ENCODE measurements at regions not wholly inside any gene's neighbourhood (a gene's known extent, or its start where the extent isn't known, plus 50 kb on each side); places are given as distances from the start of the nearest gene placed in this dataset.
"Not testable (repeated sequence)": the region's sequence is repeated elsewhere in the genome, so short reads cannot be mapped to it uniquely, and the experiment has no call there.

GRCh38 chr17:71593078-71593477 is 527.7 kb upstream of the SOX9 start:
- no peaks in the 10 kb centered on the region for H3K27me3 Mint-ChIP-seq
- no peak for ATAC-seq
- no peak overlapping the region for H3K27ac Mint-ChIP-seq
- intact Hi-C loops (cut with DNase I, micrococcal nuclease), result no loop called here
- H3K9me3 Mint-ChIP-seq (ENCODE audit: low read depth), result peaks cover 12% of the 10 kb centered on the region
- H3K4me1 Mint-ChIP-seq, result no peaks in the 10 kb centered on the region
- H3K36me3 Mint-ChIP-seq (ENCODE audit: low read depth), result no peaks in the 10 kb centered on the region
- ChIA-PET POLR2A (no interaction called here), CTCF (no interaction called here)
- H3K4me3 Mint-ChIP-seq, result no peak overlapping the region
- no peak for DNase-seq

GRCh38 chr17:71599583-71599982 is 521.2 kb upstream of the SOX9 start:
- H3K4me3 Mint-ChIP-seq; H3K4me1 Mint-ChIP-seq; ATAC-seq; DNase-seq; CTCF ChIA-PET; POLR2A ChIA-PET; H3K36me3 Mint-ChIP-seq (ENCODE audit: low read depth); intact Hi-C loops (cut with DNase I, micrococcal nuclease); H3K27ac Mint-ChIP-seq; H3K27me3 Mint-ChIP-seq; H3K9me3 Mint-ChIP-seq (ENCODE audit: low read depth): not testable (repeated sequence)

GRCh38 chr17:71600137-71600789 is 520.6 kb upstream of the SOX9 start:
- ChIA-PET POLR2A (no interaction called here), CTCF (interaction anchor here (0.7 kb wide), 1 partner anchor 41 kb away, joined by 3 read pairs; no protein-coding TSS in a partner anchor)
- intact Hi-C loops (cut with DNase I, micrococcal nuclease), result no loop called here
- ATAC-seq, result no peak
- Mint-ChIP-seq H3K9me3 (ENCODE audit: low read depth) (peaks cover 5% of the 10 kb centered on the region), H3K27ac (no peak overlapping the region), H3K27me3 (no peaks in the 10 kb centered on the region), H3K4me1 (no peaks in the 10 kb centered on the region), H3K4me3 (no peak overlapping the region), H3K36me3 (ENCODE audit: low read depth) (no peaks in the 10 kb centered on the region)
- DNase-seq, result no peak

GRCh38 chr17:71601894-71602504 is 518.8 kb upstream of the SOX9 start:
- DNase-seq, result no peak
- ChIA-PET POLR2A (no interaction called here), CTCF (no interaction called here)
- ATAC-seq, result no peak
- Mint-ChIP-seq H3K4me1 (no peaks in the 10 kb centered on the region), H3K4me3 (no peak overlapping the region), H3K36me3 (ENCODE audit: low read depth) (no peaks in the 10 kb centered on the region), H3K27ac (no peak overlapping the region), H3K9me3 (ENCODE audit: low read depth) (peaks cover 4% of the 10 kb centered on the region), H3K27me3 (no peaks in the 10 kb centered on the region)
- intact Hi-C loops (cut with DNase I, micrococcal nuclease), result no loop called here

GRCh38 chr17:71613996-71614395 is 506.8 kb upstream of the SOX9 start:
- no peak overlapping the region for H3K27ac Mint-ChIP-seq
- DNase-seq (no peak), ATAC-seq (no peak)
- CTCF ChIA-PET, result no interaction called here
- H3K9me3 Mint-ChIP-seq (ENCODE audit: low read depth), result peaks cover 13% of the 10 kb centered on the region
- H3K4me3 Mint-ChIP-seq, result no peak overlapping the region
- intact Hi-C loops (cut with DNase I, micrococcal nuclease), result no loop called here
- H3K4me1 Mint-ChIP-seq, result no peaks in the 10 kb centered on the region
- no peaks in the 10 kb centered on the region for H3K27me3 Mint-ChIP-seq
- POLR2A ChIA-PET, result no interaction called here
- no peaks in the 10 kb centered on the region for H3K36me3 Mint-ChIP-seq (ENCODE audit: low read depth)

- Mint-ChIP-seq H3K4me3 (no peak overlapping the region), H3K36me3 (ENCODE audit: low read depth) (no peaks in the 10 kb centered on the region), H3K27me3 (no peaks in the 10 kb centered on the region), H3K27ac (no peak overlapping the region), H3K9me3 (ENCODE audit: low read depth) (peaks cover 23% of the 10 kb centered on the region), H3K4me1 (no peaks in the 10 kb centered on the region)
- intact Hi-C loops (cut with DNase I, micrococcal nuclease), result no loop called here
- ChIA-PET CTCF (no interaction called here), POLR2A (no interaction called here)
- ATAC-seq (no peak), DNase-seq (no peak)
Observed at GRCh38 chr17:71615820-71616219, 505.0 kb upstream of the SOX9 start.

GRCh38 chr17:71617767-71618166 is 503.1 kb upstream of the SOX9 start:
- POLR2A ChIA-PET; DNase-seq; ATAC-seq; H3K27me3 Mint-ChIP-seq; H3K4me1 Mint-ChIP-seq; H3K36me3 Mint-ChIP-seq (ENCODE audit: low read depth); H3K27ac Mint-ChIP-seq; intact Hi-C loops (cut with DNase I, micrococcal nuclease); CTCF ChIA-PET; H3K4me3 Mint-ChIP-seq: not testable (repeated sequence)
- peaks cover 25% of the 10 kb centered on the region for H3K9me3 Mint-ChIP-seq (ENCODE audit: low read depth)

GRCh38 chr17:71625330-71625729 is 495.5 kb upstream of the SOX9 start:
- intact Hi-C loops (cut with DNase I, micrococcal nuclease), result no loop called here
- Mint-ChIP-seq H3K27me3 (no peaks in the 10 kb centered on the region), H3K4me3 (no peak overlapping the region), H3K36me3 (ENCODE audit: low read depth) (no peaks in the 10 kb centered on the region), H3K27ac (no peak overlapping the region), H3K9me3 (ENCODE audit: low read depth) (peaks cover 8% of the 10 kb centered on the region), H3K4me1 (no peaks in the 10 kb centered on the region)
- ATAC-seq, result no peak
- no peak for DNase-seq
- ChIA-PET POLR2A (no interaction called here), CTCF (no interaction called here)

- intact Hi-C loops (cut with DNase I, micrococcal nuclease), result no loop called here
- H3K27me3 Mint-ChIP-seq, result no peaks in the 10 kb centered on the region
- H3K9me3 Mint-ChIP-seq (ENCODE audit: low read depth), result peaks cover 3% of the 10 kb centered on the region
- no peak overlapping the region for H3K27ac Mint-ChIP-seq
- H3K4me3 Mint-ChIP-seq, result no peak overlapping the region
- ChIA-PET CTCF (no interaction called here), POLR2A (no interaction called here)
- DNase-seq (no peak), ATAC-seq (no peak)
- no peaks in the 10 kb centered on the region for H3K4me1 Mint-ChIP-seq
- H3K36me3 Mint-ChIP-seq (ENCODE audit: low read depth), result no peaks in the 10 kb centered on the region
Observed at GRCh38 chr17:71628306-71628705, 492.5 kb upstream of the SOX9 start.

GRCh38 chr17:71631483-71631882 is 489.3 kb upstream of the SOX9 start:
- Mint-ChIP-seq H3K36me3 (ENCODE audit: low read depth) (no peaks in the 10 kb centered on the region), H3K4me3 (no peak overlapping the region), H3K27me3 (no peaks in the 10 kb centered on the region), H3K4me1 (no peaks in the 10 kb centered on the region), H3K27ac (no peak overlapping the region), H3K9me3 (ENCODE audit: low read depth) (peaks cover 3% of the 10 kb centered on the region)
- CTCF ChIA-PET, result no interaction called here
- intact Hi-C loops (cut with DNase I, micrococcal nuclease), result no loop called here
- DNase-seq (no peak), ATAC-seq (no peak)
- POLR2A ChIA-PET, result no interaction called here

GRCh38 chr17:71632328-71632727 is 488.5 kb upstream of the SOX9 start:
- H3K9me3 Mint-ChIP-seq (ENCODE audit: low read depth), result peaks cover 2% of the 10 kb centered on the region
- intact Hi-C loops (cut with DNase I, micrococcal nuclease), result no loop called here
- no peaks in the 10 kb centered on the region for H3K36me3 Mint-ChIP-seq (ENCODE audit: low read depth)
- H3K27ac Mint-ChIP-seq, result no peak overlapping the region
- DNase-seq (no peak), ATAC-seq (no peak)
- no peak overlapping the region for H3K4me3 Mint-ChIP-seq
- no peaks in the 10 kb centered on the region for H3K27me3 Mint-ChIP-seq
- POLR2A ChIA-PET, result no interaction called here
- CTCF ChIA-PET, result no interaction called here
- no peaks in the 10 kb centered on the region for H3K4me1 Mint-ChIP-seq

GRCh38 chr17:71633391-71633849 is 487.4 kb upstream of the SOX9 start:
- H3K27me3 Mint-ChIP-seq, result no peaks in the 10 kb centered on the region
- DNase-seq (no peak), ATAC-seq (no peak)
- ChIA-PET POLR2A (no interaction called here), CTCF (no interaction called here)
- H3K4me1 Mint-ChIP-seq, result no peaks in the 10 kb centered on the region
- no peak overlapping the region for H3K27ac Mint-ChIP-seq
- H3K9me3 Mint-ChIP-seq (ENCODE audit: low read depth), result peaks cover 5% of the 10 kb centered on the region
- no peaks in the 10 kb centered on the region for H3K36me3 Mint-ChIP-seq (ENCODE audit: low read depth)
- H3K4me3 Mint-ChIP-seq, result no peak overlapping the region
- intact Hi-C loops (cut with DNase I, micrococcal nuclease), result no loop called here
